Fibroblast of mammary gland (primary cell): ENCODE measurements at regions not wholly inside any gene's neighbourhood (a gene's known extent, or its start where the extent isn't known, plus 50 kb on each side); places are given as distances from the start of the nearest gene placed in this dataset.
A peak's percentile ranks its signal among the peaks of the same experiment; 100 is the strongest.

Experiments
- DNase-seq: peaks from one replicate; pipeline ENCODE4 v3.0.0-alpha.2; 2010; ENCODE audit warnings: low read depth
- H3K4me3 ChIP-seq: 2 replicates; pipeline ENCODE4 v1.5.1; 2011; ENCODE audit warnings: low read depth, mild to moderate bottlenecking, low read length, moderate library complexity; ENCODE audit not compliant: control insufficient read depth
- CTCF ChIP-seq: conservative IDR thresholded peaks from 2 replicates; pipeline ENCODE4 v1.5.1; 2011; ENCODE audit warnings: low read depth, low read length, inconsistent platforms; ENCODE audit not compliant: control insufficient read depth, insufficient read depth

- H3K4me3 ChIP-seq, result no peak overlapping the region
- DNase-seq, result no peak
- no peak for TF ChIP-seq CTCF
Measured at GRCh38 chrX:16018291-16018690, 105.1 kb upstream of the GRPR start.

DNA sequence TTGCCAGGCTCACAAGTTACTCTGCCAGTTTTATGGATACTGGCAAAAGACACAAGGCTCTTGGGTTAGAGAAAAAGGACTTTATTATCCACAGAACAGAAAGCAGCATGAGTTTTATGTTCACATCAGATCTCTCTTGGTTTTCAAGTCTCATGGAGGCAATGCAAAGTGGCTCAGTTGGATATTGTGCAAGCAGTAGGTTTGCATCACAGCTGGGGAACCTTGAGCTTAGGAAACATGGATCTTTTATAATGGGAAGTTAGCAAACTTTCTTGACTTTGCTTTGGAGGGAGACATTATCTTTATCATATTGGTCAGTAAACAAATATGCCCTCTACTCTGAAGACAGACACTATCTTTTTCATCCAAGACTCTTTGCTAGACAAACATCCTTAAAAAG, 109.2 kb upstream of the GRPR start:
- DNase-seq, result no peak
- TF ChIP-seq CTCF, result no peak
- H3K4me3 ChIP-seq, result no peak overlapping the region

GRCh38 chrX:16012250-16012649, 111.1 kb upstream of the GRPR start:
- no peak overlapping the region for H3K4me3 ChIP-seq
- no peak for DNase-seq
- TF ChIP-seq CTCF, result no peak

DNA sequence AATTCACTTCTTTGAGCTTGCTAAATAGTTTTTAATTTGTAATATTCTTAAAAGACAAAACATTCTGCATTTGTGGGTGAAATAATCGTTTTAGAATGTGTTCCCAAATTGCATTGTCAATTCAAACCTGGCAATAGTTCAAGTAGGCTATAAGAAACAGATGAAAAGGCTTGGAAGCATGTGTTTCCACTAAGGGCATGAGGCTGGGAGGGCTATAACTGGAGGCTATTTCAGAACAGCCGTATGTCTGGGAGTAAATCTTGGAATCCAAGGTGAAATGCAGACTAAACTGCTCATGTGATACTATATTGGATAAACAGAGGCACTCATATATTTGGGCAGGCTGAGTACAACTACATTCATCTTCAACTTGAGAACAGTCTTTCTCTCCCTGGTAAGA, 117.4 kb upstream of the GRPR start:
- peak; percentile 37 for DNase-seq
- H3K4me3 ChIP-seq, result no peak overlapping the region
- no peak for TF ChIP-seq CTCF

DNA sequence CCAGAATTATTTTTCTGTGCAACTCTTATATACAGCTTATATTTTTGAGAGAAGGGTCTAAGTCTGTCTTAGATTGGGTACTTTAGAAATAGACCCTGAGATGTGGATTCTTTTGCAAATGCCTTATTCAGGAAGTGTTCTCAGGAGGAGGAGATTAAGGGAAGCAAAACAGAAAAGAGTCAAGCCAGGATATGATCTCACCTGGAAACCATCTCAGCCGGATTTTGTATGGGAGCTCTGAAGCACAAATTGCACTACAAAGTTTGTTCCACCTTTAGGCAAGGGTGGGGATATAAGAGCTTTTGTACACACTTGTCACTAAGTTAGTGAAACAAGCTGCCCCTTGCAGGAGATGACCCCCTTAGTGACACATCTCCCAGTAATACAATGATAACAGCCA, 121.2 kb upstream of the GRPR start:
- DNase-seq, result no peak
- TF ChIP-seq CTCF, result no peak
- no peak overlapping the region for H3K4me3 ChIP-seq

DNA sequence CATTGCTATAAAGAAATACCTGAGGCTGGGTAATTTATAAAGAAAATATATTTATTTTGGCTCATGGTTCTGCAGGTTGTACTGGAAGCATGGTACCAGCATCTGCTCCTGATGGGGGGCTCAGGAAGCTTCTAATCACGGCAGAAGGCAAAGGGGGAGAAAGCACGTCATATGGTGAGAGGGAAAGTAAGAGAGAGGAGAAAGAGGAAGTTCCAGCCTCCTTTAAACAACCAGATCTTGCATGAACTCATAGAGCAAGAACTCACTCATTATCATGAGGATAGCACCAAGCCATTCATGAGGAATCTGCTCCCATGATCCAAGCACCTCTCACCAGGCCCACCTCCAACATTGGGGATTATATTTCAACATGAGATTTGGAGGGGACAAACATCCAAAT, 125.0 kb upstream of the GRPR start:
- DNase-seq, result no peak
- no peak overlapping the region for H3K4me3 ChIP-seq
- TF ChIP-seq CTCF, result no peak

GRCh38 chrX:15989716-15990115, 133.6 kb upstream of the GRPR start:
- DNase-seq, result no peak
- H3K4me3 ChIP-seq, result no peak overlapping the region
- no peak for TF ChIP-seq CTCF
